Neural cell (in vitro differentiated cells): ENCODE measurements at regions not wholly inside any gene's neighbourhood (a gene's known extent, or its start where the extent isn't known, plus 50 kb on each side); places are given as distances from the start of the nearest gene placed in this dataset.

Source experiments
- H2AFZ ChIP-seq: fragments of 200-600, 300-800 bp; sonication (generic), shearing (Covaris generic); 2 replicates; pipeline ENCODE4 v1.6.0; 2014; ENCODE audit warnings: low read depth, mild to moderate bottlenecking, antibody characterized with exemption, low read length, moderate library complexity
- H3F3A ChIP-seq: fragments of 200-600 bp; shearing (Covaris generic); 2 replicates; pipeline ENCODE4 v1.6.1; 2016; ENCODE audit warnings: mild to moderate bottlenecking, moderate library complexity, mixed read lengths, antibody characterized with exemption, low read length; ENCODE audit not compliant: insufficient read depth, poor library complexity, severe bottlenecking
- H3K27ac ChIP-seq: fragments of 200-600, 300-800 bp; sonication (generic), shearing (Covaris generic); 2 replicates; pipeline ENCODE4 v1.5.1; 2014; ENCODE audit warnings: mild to moderate bottlenecking, low read length, moderate library complexity
- H3K27me3 ChIP-seq: fragments of 300-800, 200-600 bp; sonication (generic), shearing (Covaris generic); 2 replicates; pipeline ENCODE4 v1.6.0; 2014; ENCODE audit warnings: mild to moderate bottlenecking, low read depth, low read length, moderate library complexity; ENCODE audit not compliant: insufficient read depth
- H3K36me3 ChIP-seq: fragments of 300-800, 200-600 bp; sonication (generic), shearing (Covaris generic); 2 replicates; pipeline ENCODE4 v1.5.1; 2014; ENCODE audit warnings: mild to moderate bottlenecking, antibody characterized with exemption, low read length, moderate library complexity; ENCODE audit not compliant: insufficient read depth
- H3K4me2 ChIP-seq: fragments of 300-800, 200-600 bp; sonication (generic), shearing (Covaris generic); 2 replicates; pipeline ENCODE4 v1.6.0; 2014; ENCODE audit warnings: mild to moderate bottlenecking, low read length
- H3K4me3 ChIP-seq: fragments of 300-800, 200-600 bp; sonication (generic), shearing (Covaris generic); 2 replicates; pipeline ENCODE4 v1.5.1; 2014; ENCODE audit warnings: mild to moderate bottlenecking, low read length, moderate library complexity
- H3K79me2 ChIP-seq: fragments of 200-600 bp; shearing (Covaris generic); replicated peaks from 2 replicates; pipeline ENCODE4 v1.6.0; 2014; ENCODE audit warnings: mild to moderate bottlenecking, low read length, moderate library complexity; ENCODE audit not compliant: insufficient read depth
- H3K9ac ChIP-seq: fragments of 300-800, 200-600 bp; sonication (generic), shearing (Covaris generic); 2 replicates; pipeline ENCODE4 v1.6.1; 2016; ENCODE audit warnings: mild to moderate bottlenecking, low read length, mixed read lengths
- H3K9me2 ChIP-seq: fragments of 200-600 bp; shearing (Covaris generic); 2 replicates; pipeline ENCODE4 v1.6.1; 2016; ENCODE audit warnings: mild to moderate bottlenecking, low read length, mixed read lengths; ENCODE audit not compliant: insufficient read depth
- H3K9me3 ChIP-seq: fragments of 200-600, 300-800 bp; sonication (generic), shearing (Covaris generic); 2 replicates; pipeline ENCODE4 v1.6.1; 2016; ENCODE audit warnings: mild to moderate bottlenecking, mixed run types, low read length, moderate library complexity, mixed read lengths
- H4K20me1 ChIP-seq: fragments of 200-600 bp; shearing (Covaris generic); 2 replicates; pipeline ENCODE4 v1.6.1; 2016; ENCODE audit warnings: mild to moderate bottlenecking, mixed run types; ENCODE audit not compliant: insufficient read depth
- CTCF ChIP-seq: fragments of 450-650 bp; IDR thresholded peaks from 2 replicates; pipeline ENCODE4 v1.5.1; 2014; ENCODE audit warnings: antibody characterized with exemption, mild to moderate bottlenecking, moderate library complexity; ENCODE audit not compliant: poor library complexity, severe bottlenecking
- EP300 ChIP-seq: fragments of 450-650 bp; conservative IDR thresholded peaks from 2 replicates; pipeline ENCODE4 v1.6.1; 2014; ENCODE audit warnings: antibody characterized with exemption, mild to moderate bottlenecking, moderate library complexity; ENCODE audit not compliant: poor library complexity, severe bottlenecking
- EZH2 ChIP-seq: fragments of 200-600, 300-800 bp; shearing (Covaris generic), sonication (generic); IDR thresholded peaks from 2 replicates; pipeline ENCODE4 v1.6.1; 2014; ENCODE audit warnings: antibody characterized with exemption, low read length, borderline replicate concordance, mild to moderate bottlenecking; ENCODE audit not compliant: insufficient read depth, poor library complexity, severe bottlenecking
- MXI1 ChIP-seq: fragments of 450-650 bp; conservative IDR thresholded peaks from 2 replicates; pipeline ENCODE4 v1.6.1; 2014; ENCODE audit warnings: antibody characterized with exemption, mild to moderate bottlenecking; ENCODE audit not compliant: poor library complexity, severe bottlenecking
- POLR2AphosphoS5 ChIP-seq: IDR thresholded peaks from 2 replicates; pipeline ENCODE4 v1.6.1; 2012
- RAD21 ChIP-seq: fragments of 450-650 bp; conservative IDR thresholded peaks from 2 replicates; pipeline ENCODE4 v1.6.1; 2014; ENCODE audit warnings: antibody characterized with exemption, mild to moderate bottlenecking, moderate library complexity
- REST ChIP-seq: IDR thresholded peaks from 2 replicates; pipeline ENCODE4 v1.6.1; 2012; ENCODE audit warnings: borderline replicate concordance
- SMC3 ChIP-seq: fragments of 450-650 bp; conservative IDR thresholded peaks from 2 replicates; pipeline ENCODE4 v1.6.1; 2014; ENCODE audit warnings: antibody characterized with exemption, mild to moderate bottlenecking, moderate library complexity; ENCODE audit not compliant: poor library complexity
- TAF1 ChIP-seq: IDR thresholded peaks from 2 replicates; pipeline ENCODE4 v1.6.1; 2012; ENCODE audit warnings: low read depth

- H3K4me2 ChIP-seq = no peak overlapping the region
- H3K9ac ChIP-seq = no peak overlapping the region
- no peak overlapping the region for H2AFZ ChIP-seq
- no peaks in the 10 kb centered on the region for H3K36me3 ChIP-seq
- H3F3A ChIP-seq = no peaks in the 10 kb centered on the region
- no peak overlapping the region for H3K4me3 ChIP-seq
- H4K20me1 ChIP-seq = no peaks in the 10 kb centered on the region
- no peak for TF ChIP-seq MXI1
- no peak for TF ChIP-seq TAF1
- no peak for TF ChIP-seq SMC3
- no peak for TF ChIP-seq RAD21
- no peak for TF ChIP-seq CTCF
- no peak for TF ChIP-seq REST
- no peak for TF ChIP-seq POLR2AphosphoS5
- no peak for TF ChIP-seq EZH2
- no peak for TF ChIP-seq EP300
- H3K9me2 ChIP-seq = no peaks in the 10 kb centered on the region
- no peak overlapping the region for H3K27ac ChIP-seq
- no peaks in the 10 kb centered on the region for H3K27me3 ChIP-seq
- H3K9me3 ChIP-seq = no peaks in the 10 kb centered on the region
- no peaks in the 10 kb centered on the region for H3K79me2 ChIP-seq
Measured at GRCh38 chr1:9421533-9421873, 117.8 kb upstream of the SLC25A33 start.

GRCh38 chr1:9422321-9422720, 116.9 kb upstream of the SLC25A33 start:
- no peak for TF ChIP-seq TAF1
- no peak for TF ChIP-seq RAD21
- no peak for TF ChIP-seq EZH2
- no peak for TF ChIP-seq REST
- TF ChIP-seq CTCF = no peak
- TF ChIP-seq POLR2AphosphoS5 = no peak
- no peak for TF ChIP-seq EP300
- TF ChIP-seq MXI1 = no peak
- no peak for TF ChIP-seq SMC3
- no peak overlapping the region for H3K9ac ChIP-seq
- no peaks in the 10 kb centered on the region for H3F3A ChIP-seq
- no peak overlapping the region for H3K4me3 ChIP-seq
- H3K9me3 ChIP-seq = no peaks in the 10 kb centered on the region
- no peak overlapping the region for H2AFZ ChIP-seq
- H3K79me2 ChIP-seq = no peaks in the 10 kb centered on the region
- no peak overlapping the region for H3K27ac ChIP-seq
- no peak overlapping the region for H3K4me2 ChIP-seq
- H4K20me1 ChIP-seq = no peaks in the 10 kb centered on the region
- no peaks in the 10 kb centered on the region for H3K36me3 ChIP-seq
- H3K9me2 ChIP-seq = no peaks in the 10 kb centered on the region
- H3K27me3 ChIP-seq = no peaks in the 10 kb centered on the region
